HG03575 (cell line): ENCODE measurements at regions not wholly inside any gene's neighbourhood (a gene's known extent, or its start where the extent isn't known, plus 50 kb on each side); places are given as distances from the start of the nearest gene placed in this dataset.

Experiments
- ATAC-seq: cut with Tn5 transposase; IDR thresholded peaks from one replicate; pipeline ENCODE4 v1.9.1; 2021; ENCODE audit not compliant: unreplicated experiment, insufficient number of reproducible peaks, low FRiP score; ENCODE audit errors: extremely low read depth

DNA sequence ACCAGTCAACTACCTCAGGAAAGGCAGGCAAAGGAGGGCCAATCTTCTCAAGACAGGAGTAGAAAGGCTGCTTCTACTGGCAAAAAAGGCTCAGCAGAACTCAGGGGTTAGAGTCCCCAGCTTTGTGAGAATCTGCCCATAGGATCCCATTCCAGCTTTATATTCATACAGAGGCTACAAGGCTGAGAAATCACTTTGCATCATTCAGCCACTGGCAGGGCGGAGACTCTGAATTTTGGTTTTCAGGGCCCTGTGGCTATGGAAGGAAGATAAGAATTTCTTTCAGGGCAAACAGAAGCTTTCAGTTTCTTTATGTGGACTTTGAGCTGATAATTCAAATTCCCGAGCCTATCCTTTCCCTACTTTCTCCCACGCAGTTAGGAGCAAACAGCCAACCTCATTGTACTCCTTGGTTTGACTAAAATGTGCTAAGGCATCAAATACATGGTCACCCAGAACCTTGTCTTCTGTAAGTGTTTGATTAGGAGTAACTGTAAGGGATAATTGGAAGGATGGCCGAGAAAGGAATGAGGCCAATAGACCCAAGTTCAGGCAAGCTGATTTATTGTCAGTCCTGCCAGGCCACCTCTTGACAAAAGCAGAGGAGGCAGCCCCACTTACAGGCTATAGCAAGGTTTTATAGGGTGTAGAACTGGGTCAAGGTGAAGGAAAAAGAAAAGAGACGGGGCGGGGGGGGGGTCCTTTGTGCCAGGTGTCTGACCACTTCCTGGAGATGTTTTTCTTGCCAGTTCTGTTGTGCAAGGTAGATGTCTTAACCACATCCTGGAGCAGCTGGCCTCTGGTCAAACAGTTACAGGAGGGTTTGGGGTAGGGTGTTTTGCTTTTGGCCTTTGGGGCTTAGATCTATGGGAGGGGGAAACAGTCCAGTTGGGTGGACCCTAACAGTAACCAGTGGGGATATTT is 165.3 kb upstream of the PPP1R2C start:
- peak; percentile 36 for ATAC-seq

DNA sequence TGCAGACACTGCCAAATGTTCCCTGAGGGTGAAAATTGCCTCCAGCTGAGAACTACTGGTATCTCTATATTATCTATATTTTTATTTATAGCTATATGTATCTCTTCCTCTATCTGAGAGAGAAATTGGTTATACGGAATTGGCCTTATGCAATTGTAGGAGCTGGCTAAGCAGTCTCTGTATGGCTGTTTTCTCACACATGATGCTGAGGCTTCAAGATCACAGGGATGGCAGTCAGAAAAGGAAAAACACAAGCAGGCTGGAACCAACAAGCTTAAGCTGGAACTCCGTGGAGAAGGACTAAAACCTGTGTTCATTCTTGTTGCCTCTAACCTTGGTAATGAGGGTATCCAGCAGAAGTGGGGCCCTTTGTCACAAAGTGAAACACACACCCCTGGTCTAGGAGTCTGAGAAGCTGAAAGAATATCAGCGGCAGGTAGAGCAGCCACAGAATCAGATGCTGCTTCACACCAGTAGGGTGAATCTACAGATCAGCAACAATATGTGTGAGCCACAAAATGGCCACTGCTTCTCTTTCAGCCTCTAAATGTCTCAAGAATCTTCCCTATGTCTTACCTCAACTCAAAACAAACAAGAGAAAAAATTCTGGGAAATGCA is 166.5 kb upstream of the PPP1R2C start:
- no peak for ATAC-seq

DNA sequence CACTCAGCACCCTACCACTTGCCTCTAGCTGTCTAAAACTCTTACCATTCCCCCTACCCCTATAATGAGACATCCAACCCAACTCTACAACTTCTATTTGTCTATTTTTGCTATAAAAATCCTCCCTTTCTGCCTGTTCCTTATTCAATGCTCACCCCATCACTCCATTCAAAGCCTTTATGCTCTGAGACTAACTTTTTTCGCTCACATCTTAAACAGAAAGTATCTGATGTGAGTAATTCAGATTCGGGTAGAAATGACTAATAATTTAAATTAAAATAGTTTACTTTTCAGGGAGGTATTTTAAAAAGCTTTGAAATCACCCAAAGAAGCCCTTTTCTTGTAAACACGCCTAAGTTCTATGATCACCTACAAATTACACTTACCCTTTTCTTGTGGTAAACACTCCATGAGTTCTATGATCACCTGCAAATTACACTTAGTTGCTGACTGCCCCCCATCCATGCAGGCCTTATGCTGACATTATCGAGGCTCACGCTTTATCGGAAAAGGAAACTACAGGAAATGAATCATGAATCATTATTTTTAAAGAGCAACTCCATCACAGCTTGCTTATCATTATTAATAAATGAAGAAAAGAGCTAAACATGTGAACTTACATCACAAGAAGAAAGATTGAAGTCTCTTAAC is 168.7 kb upstream of the PPP1R2C start:
- ATAC-seq, result no peak

DNA sequence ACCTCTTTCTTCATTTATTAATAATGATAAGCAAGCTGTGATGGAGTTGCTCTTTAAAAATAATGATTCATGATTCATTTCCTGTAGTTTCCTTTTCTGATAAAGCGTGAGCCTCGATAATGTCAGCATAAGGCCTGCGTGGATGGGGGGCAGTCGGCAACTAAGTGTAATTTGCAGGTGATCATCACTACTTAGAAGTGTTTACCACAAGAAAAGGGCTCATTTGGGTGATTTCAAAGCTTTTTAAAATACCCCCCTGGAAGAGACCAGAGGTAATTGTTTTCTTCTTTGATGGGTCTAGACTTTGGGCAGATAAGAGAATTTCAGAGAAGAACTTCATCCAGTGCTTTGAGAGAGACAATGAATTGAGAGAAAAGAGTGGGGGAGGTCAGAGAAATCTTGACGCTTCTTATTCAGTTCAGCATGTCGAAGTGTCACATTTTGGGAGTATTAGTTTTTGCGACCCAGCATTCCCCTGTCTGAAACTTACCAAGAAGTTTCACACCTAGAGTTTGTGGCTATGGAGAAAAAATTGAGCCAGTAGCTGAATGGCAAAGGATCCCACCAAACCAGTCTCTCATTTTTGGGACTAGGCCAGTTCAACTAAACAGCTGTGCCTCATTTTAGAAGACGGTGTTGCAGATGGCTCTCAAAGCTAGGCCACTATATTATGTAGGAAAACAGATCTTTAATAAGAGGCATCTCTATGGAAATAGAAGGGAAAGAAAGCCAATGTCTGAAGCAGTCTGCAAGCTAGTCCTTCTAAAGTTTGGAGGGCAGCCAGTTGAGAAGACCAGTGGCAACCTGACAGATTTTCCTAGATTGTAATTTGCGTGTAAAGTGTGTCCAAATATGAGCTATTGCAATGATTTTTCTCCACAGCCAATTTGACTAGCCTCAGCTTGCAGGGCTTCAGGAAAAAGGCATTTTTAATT is 171.0 kb upstream of the PPP1R2C start:
- no peak for ATAC-seq

DNA sequence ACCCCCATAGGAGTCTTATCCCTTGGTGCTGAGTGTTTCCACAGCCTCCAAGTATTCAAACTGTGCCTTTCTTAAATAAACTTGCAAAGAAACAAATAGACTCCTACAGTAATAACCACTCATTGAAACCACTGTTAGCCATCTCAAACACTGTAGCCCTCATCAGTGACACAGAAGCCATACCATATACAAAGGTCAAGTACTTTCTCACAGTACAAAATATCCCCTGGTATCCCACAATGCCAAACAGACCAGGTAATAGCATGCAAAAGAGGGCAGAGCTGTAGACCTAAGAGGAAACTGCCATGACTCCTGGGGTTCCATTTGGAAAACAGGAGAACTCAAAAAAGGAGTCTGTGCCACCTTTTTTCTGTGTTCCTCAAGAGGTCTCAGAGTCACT is 173.8 kb upstream of the PPP1R2C start:
- no peak for ATAC-seq

DNA sequence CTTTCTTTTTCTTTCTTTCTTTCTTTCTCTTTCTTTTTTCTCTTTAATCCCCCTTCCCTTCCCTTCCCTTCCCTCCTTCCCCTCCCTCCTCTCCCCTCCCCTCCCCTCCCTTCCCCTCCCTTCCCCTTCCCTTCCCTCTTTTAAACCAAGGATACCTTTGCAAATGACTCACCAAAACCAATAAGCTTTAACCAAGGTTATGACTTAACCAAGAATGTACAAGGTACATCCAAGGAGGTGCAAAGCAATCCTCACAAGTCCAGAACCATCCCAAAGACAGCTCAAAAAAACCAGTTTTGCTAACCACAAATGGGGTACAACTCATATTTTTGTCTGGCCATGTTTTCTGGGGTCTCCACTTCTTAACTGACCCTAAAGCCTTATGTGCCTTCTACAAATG is 174.7 kb upstream of the PPP1R2C start:
- ATAC-seq, result no peak

DNA sequence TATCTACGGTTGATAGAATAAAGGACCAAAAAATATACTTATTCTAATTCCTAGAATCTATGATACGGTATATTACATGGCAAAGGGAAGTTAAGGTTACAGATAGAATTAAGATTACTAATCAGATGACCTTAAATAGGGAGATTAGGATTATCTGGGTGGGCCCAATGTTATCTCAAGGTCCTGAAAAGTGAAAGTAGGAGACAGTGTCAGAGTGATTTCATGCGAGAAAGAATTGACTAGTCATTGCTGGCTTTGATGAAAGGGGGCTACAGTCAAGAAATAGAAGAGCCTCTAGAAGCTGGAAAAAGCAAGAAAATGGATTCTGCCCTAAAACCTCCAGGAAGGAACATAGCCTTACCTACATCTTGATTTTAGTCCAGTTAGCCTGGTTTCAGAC is 176.9 kb upstream of the PPP1R2C start:
- ATAC-seq, result no peak

DNA sequence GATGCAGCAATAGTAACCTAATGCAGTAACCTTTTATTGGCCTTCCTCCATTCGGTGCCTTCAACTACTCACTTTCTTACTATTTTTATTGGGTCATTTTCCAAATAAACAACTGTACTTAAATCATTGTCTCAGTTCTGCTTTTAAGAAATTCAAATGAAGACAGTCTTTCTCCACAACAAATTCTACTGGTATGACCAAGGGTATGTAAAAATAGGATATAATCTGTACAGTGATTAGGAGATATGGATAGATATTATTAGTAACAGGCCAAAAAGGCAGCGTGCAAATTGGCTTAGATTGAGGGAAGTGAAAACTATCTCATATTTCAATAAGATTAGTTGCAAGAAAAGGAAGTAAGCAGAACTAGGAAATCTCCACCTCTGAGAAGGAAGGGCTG is 177.4 kb upstream of the PPP1R2C start:
- peak; percentile 72 for ATAC-seq

DNA sequence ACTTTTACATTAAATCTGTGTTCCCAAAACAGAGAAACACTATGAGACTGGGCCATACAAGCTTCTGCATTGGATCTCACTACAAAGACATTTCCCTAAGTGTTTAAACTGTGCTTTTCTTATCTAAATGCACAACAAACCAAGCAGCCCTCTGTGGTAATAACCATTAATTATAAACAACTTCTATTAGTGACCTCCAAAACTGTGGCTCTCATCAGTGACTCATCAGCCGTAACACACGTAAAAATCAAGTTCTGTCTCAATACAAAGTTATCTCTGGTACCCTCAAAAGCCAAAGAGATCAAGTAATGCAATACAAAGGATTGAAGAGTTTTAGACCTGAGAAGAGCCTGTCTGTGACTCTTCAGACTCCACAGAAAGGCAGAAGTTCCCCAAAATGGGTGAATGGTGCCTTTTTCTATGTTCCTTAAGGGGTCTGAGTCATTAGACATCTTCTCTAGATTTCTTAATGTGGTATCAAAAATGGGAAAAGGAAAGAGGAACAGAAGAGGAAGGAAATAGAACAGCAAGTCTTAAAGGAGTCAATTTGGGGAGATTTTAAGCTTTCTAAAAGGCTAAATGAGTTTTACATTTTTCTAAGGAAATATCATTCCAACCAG is 189.8 kb upstream of the PPP1R2C start:
- ATAC-seq, result no peak

DNA sequence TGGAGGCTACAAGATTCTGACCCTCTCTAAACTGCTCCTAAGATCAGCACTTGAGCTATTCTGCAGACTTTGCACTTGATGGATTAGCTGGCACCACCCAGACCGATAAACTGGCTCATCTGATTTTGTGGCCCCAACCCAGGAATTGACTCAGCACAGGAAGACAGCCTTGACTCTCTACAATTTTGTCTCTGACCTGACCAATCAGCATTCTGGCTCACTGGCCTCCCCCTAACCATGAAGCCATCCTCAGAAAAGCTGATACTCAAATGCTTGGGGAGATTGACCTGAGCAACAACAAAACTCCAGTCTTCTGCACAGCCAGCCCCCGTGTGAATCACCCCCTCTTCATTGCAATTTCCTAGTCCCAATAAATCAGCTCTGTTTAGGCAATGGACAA is 195.4 kb upstream of the PPP1R2C start:
- no peak for ATAC-seq

DNA sequence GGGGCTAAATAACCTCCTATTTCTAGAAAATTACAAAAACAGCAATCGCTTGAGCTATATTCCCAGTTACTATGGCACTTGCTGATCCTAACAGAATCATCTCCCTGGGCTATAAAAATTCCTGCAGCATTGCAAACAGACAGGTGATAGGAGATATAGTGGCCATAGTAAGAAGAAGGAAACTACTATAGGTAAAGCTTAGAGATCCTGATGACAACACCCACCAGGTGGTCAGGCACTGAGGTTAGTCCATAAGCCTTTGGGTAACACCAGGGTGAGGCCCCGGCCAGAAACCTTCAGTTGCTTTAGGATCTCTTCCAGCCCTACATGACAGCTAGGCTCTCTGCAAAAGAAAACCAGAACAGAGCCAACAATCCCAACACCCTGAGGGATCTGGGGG is 197.9 kb upstream of the PPP1R2C start:
- ATAC-seq, result no peak

DNA sequence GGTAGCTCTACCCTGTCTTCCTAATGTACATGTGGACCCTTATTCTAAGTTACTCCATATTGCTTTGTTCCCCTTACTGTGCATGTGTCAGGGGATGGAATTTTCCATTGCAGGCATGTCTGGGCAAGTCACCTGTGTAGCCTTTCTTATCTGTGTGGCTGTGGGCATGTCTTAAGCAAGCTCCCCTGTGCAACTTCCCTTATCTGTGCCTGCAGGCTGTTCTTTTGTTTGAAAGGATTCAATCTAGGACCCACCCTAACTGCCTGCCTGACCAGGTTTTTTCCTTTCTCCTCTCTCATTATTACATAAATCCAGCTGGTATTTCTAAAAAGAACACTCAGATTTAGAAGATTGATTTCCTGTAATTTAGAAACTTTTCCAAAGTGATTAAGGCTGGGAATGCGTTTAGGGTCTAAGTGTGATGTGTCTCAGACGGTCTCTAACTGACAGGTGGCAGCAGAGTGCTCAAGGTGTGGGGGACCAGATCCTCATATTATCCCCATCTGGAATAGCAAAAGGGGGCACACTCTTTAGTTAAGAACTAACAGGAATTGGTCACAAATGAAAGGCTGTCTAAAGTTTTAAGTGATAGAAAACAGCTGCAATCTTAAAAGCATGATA is 198.9 kb upstream of the PPP1R2C start:
- no peak for ATAC-seq

DNA sequence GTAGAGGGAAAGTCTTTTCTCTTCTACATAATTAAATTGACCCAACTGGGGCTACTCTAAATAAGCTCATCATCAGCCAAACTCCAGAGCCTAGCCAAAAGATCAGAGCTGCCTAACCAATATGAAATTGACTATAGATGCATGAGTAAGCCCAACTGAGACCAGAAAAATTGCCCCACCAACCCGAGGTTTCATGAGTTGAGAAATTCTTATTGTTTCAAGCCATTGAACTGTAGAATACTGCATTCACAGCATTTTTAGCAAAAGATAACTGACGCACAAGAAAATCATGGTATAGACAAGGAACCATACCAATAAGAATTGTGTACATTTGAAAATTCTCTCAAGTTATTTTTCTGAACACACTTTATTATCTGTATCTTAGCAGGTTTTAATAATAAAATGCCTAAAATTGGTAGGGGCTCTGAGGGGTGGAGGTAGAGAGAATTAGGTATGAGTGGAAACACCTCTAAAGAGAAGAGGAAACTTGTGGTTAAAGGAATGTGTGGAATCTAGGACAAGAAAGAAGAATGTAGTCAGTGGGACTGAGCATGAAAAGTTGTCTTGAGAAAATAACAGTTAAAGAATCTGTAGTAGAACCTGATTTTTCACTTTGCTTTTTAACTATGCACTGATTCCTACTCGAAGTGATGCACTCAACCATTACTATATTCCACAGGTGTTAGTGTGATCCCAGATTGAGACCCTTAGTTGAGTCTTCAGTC is 200.9 kb upstream of the PPP1R2C start:
- no peak for ATAC-seq

DNA sequence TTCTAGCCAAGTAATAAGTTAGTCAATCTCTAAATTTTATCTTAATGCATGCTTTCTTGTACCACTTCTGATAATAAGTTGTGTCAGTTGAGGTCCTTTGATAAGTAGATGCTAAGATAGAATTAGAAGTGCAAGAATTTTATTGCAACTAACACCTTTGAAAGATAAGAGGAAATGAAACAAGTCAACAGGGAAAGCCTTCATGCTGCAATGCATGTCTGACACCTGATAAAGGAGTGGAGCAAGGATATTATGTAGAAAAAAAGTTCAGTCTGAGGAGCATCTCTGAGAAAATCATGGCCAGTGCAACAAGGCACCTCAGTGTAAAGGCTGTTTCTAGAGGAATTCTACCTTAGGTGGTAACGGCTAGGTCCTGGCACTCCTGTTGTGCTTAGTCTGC is 210.7 kb upstream of the PPP1R2C start:
- ATAC-seq, result no peak

DNA sequence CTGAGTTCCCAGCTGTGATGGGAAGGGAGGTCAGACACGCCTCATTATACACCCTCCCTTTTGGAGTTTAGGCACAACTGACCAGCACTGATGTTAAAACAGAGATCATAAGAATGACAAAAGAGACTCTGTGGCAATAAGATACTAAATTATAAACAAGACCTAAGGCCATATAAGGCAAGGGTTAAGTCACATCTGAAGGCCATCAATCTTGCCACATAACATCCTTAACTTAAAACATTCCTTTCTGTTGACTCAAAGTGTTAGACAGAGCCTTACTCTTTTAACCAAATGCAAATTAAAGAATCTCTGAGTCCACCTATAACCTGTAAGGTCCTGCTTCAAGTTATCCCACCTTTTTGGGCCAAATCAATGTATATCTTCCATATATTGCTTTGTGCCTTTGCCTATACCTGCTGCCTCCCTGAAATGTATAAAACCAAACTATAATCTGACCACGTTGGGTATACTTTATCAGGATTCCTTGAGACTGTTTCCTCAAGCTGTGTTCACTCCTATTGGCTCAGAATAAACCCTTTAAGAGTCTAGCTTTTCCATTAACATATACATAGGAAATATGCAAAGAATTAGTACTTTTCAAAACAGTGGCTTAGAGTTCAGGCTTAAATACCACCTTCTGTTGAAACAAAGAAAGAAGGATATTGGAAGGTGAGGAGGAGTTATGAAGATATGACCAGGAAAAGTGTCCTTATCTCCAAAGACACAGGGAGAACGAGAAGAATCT is 214.4 kb upstream of the PPP1R2C start:
- ATAC-seq, result no peak

DNA sequence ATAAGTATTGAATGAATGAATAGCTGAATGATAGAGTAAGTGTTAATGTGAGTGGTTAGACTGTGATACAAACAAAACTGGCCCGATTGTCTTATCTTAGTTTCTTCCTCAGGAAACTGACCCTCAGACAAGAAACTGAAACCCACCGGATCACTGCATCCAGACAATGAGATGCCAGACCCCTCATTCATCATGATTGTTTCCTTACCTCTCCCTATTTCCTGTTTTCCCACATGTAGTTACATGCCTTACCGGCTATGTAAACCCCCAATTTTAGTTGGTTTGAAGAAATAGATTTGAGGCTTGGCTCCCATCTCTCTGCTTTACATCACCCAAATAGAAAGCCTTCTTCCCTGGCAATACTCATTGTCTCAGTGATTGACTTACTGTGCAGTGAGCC is 218.9 kb upstream of the PPP1R2C start:
- ATAC-seq, result no peak

DNA sequence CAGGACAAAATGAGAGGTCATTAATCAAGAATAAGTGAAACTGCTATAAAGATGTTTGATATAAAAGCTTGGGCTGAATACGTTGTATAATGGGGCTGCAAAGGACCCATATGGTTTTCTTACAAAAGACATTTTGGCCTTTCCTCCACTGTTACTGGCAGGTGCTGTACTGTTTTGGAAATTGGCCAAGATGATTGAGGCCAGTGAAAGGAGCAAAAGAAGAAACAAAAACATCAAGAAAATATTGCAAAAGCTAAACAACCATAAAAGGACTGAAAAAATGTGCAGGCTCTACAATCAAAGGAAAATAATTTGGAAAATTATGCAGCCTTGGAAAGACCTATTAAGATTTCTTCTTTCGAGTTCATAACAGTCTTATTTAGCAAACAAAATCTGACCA is 222.2 kb upstream of the PPP1R2C start:
- no peak for ATAC-seq
